WTC11 (cell line): ENCODE measurements at regions not wholly inside any gene's neighbourhood (a gene's known extent, or its start where the extent isn't known, plus 50 kb on each side); places are given as distances from the start of the nearest gene placed in this dataset.

ENCODE experiments used
- ATAC-seq: fragments of 200-7000 bp; cut with Tn5 transposase; 2 replicates; pipeline ENCODE4 v1.10.0; 2021; ENCODE audit warnings: mild to moderate bottlenecking, moderate library complexity
- CTCF ChIA-PET: fragments of 300-600 bp; sonication (Branson Sonifier 250); formaldehyde crosslinking; loops from one replicate; lab custom pipeline; 2021; ENCODE audit warnings: antibody characterized with exemption; lab: Charles Lee
- POLR2A ChIA-PET: fragments of 350-600 bp; sonication (Branson Sonifier 250); formaldehyde crosslinking; loops from one replicate; lab custom pipeline; 2021; ENCODE audit warnings: antibody characterized with exemption; lab: Charles Lee
- DNase-seq: peaks from one replicate; pipeline ENCODE4 v3.0.0; 2021; ENCODE audit warnings: low spot score
- H3K27ac Mint-ChIP-seq: 2 replicates; pipeline ENCODE4 v1.8.0; 2021; ENCODE audit warnings: mixed read lengths
- H3K27me3 Mint-ChIP-seq: 2 replicates; pipeline ENCODE4 v1.8.0; 2021; ENCODE audit warnings: low read depth, mild to moderate bottlenecking, moderate library complexity, mixed read lengths
- H3K36me3 Mint-ChIP-seq: 2 replicates; pipeline ENCODE4 v1.8.0; 2021; ENCODE audit warnings: mixed read lengths
- H3K4me1 Mint-ChIP-seq: 2 replicates; pipeline ENCODE4 v1.8.0; 2022; ENCODE audit warnings: mixed read lengths
- H3K4me3 Mint-ChIP-seq: 2 replicates; pipeline ENCODE4 v1.8.0; 2021; ENCODE audit warnings: mild to moderate bottlenecking, moderate library complexity, mixed read lengths
- H3K9me3 Mint-ChIP-seq: 2 replicates; pipeline ENCODE4 v1.8.0; 2021; ENCODE audit warnings: mixed read lengths
- ATF2 ChIP-seq: sonication (generic); formaldehyde crosslinking; IDR thresholded peaks from 2 replicates; pipeline ENCODE4 v1.8.1; 2022; ENCODE audit warnings: low read depth, missing genetic modification reagents, borderline replicate concordance
- ATF6 ChIP-seq: sonication (generic); formaldehyde crosslinking; IDR thresholded peaks from 2 replicates; pipeline ENCODE4 v1.8.1; 2023; ENCODE audit warnings: mild to moderate bottlenecking, missing genetic modification reagents
- CDX4 ChIP-seq: fragments of 250-450 bp; sonication (Bioruptor Pico); IDR thresholded peaks from 2 replicates; pipeline ENCODE4 v1.9.0; 2021; ENCODE audit warnings: moderate library complexity, mild to moderate bottlenecking, inconsistent platforms, borderline replicate concordance
- E2F5 ChIP-seq: sonication (generic); formaldehyde crosslinking; IDR thresholded peaks from 2 replicates; pipeline ENCODE4 v1.8.1; 2022; ENCODE audit warnings: mild to moderate bottlenecking, moderate library complexity, missing genetic modification reagents
- FOXP1 ChIP-seq: sonication (generic); formaldehyde crosslinking; IDR thresholded peaks from 2 replicates; pipeline ENCODE4 v1.8.0; 2022; ENCODE audit warnings: missing genetic modification reagents, mild to moderate bottlenecking, moderate library complexity, borderline replicate concordance
- GRHL2 ChIP-seq: fragments of 250-450 bp; sonication (Bioruptor Pico); IDR thresholded peaks from 2 replicates; pipeline ENCODE4 v1.8.0; 2022; ENCODE audit warnings: mild to moderate bottlenecking, moderate library complexity; ENCODE audit not compliant: insufficient replicate concordance, severe bottlenecking
- JAZF1 ChIP-seq: fragments of 250-450 bp; sonication (Bioruptor Pico); IDR thresholded peaks from 2 replicates; pipeline ENCODE4 v1.9.0; 2021; ENCODE audit warnings: moderate library complexity, mild to moderate bottlenecking, inconsistent platforms
- JUN ChIP-seq: sonication (generic); formaldehyde crosslinking; IDR thresholded peaks from 2 replicates; pipeline ENCODE4 v1.8.0; 2023; ENCODE audit warnings: mild to moderate bottlenecking, missing genetic modification reagents
- MXD4 ChIP-seq: fragments of 250-450 bp; sonication (Bioruptor Pico); IDR thresholded peaks from 2 replicates; pipeline ENCODE4 v1.8.0; 2021; ENCODE audit warnings: mild to moderate bottlenecking, moderate library complexity, borderline replicate concordance
- MYBL2 ChIP-seq: sonication (generic); formaldehyde crosslinking; IDR thresholded peaks from 2 replicates; pipeline ENCODE4 v1.8.1; 2023; ENCODE audit warnings: mild to moderate bottlenecking, moderate library complexity, missing genetic modification reagents
- NFYB ChIP-seq: sonication (generic); formaldehyde crosslinking; conservative IDR thresholded peaks from 2 replicates; pipeline ENCODE4 v1.8.0; 2022; ENCODE audit warnings: low read depth, missing genetic modification reagents
- PRRX2 ChIP-seq: fragments of 250-450 bp; sonication (Bioruptor Pico); IDR thresholded peaks from 2 replicates; pipeline ENCODE4 v1.8.0; 2021; ENCODE audit warnings: mild to moderate bottlenecking
- RORB ChIP-seq: fragments of 250-450 bp; sonication (Bioruptor Pico); IDR thresholded peaks from 2 replicates; pipeline ENCODE4 v1.9.0; 2021; ENCODE audit warnings: mild to moderate bottlenecking
- SMAD3 ChIP-seq: sonication (generic); formaldehyde crosslinking; IDR thresholded peaks from 2 replicates; pipeline ENCODE4 v1.8.0; 2022; ENCODE audit warnings: missing genetic modification reagents, mild to moderate bottlenecking, borderline replicate concordance
- TEAD1 ChIP-seq: sonication (generic); formaldehyde crosslinking; IDR thresholded peaks from 2 replicates; pipeline ENCODE4 v1.8.0; 2022; ENCODE audit warnings: mild to moderate bottlenecking, missing genetic modification reagents
- ZNF232 ChIP-seq: sonication (generic); formaldehyde crosslinking; IDR thresholded peaks from 2 replicates; pipeline ENCODE4 v1.8.0; 2022; ENCODE audit warnings: mild to moderate bottlenecking, missing genetic modification reagents
- ZNF281 ChIP-seq: sonication (generic); formaldehyde crosslinking; IDR thresholded peaks from 2 replicates; pipeline ENCODE4 v1.8.0; 2023; ENCODE audit warnings: mild to moderate bottlenecking, missing genetic modification reagents
- ZNF396 ChIP-seq: fragments of 250-450 bp; sonication (Bioruptor Pico); IDR thresholded peaks from 2 replicates; pipeline ENCODE4 v1.8.0; 2021; ENCODE audit warnings: mild to moderate bottlenecking, moderate library complexity, borderline replicate concordance
- ZNF416 ChIP-seq: fragments of 250-450 bp; sonication (Bioruptor Pico); IDR thresholded peaks from 2 replicates; pipeline ENCODE4 v1.9.0; 2021; ENCODE audit warnings: mild to moderate bottlenecking, inconsistent platforms
- ZNF425 ChIP-seq: fragments of 250-450 bp; sonication (Bioruptor Pico); conservative IDR thresholded peaks from 2 replicates; pipeline ENCODE4 v1.9.0; 2021; ENCODE audit warnings: mild to moderate bottlenecking

- Mint-ChIP-seq H3K4me3 (no peak overlapping the region), H3K4me1 (no peaks in the 10 kb centered on the region), H3K36me3 (no peaks in the 10 kb centered on the region), H3K27ac (no peak overlapping the region), H3K27me3 (no peaks in the 10 kb centered on the region; the same call in 1 of the 2 replicates), H3K9me3 (peaks cover 18% of the 10 kb centered on the region)
- CTCF ChIA-PET, result no interaction called here
- no peak for TF ChIP-seq PRRX2 (CRISPR knock-in tag)
- POLR2A ChIA-PET, result no interaction called here
- DNase-seq, result no peak
- no peak for ATAC-seq
These were observed 106.7 kb upstream of the GUCY1A1 start for GRCh38 chr4:155559915-155560314.

- Mint-ChIP-seq H3K4me3 (no peak overlapping the region), H3K36me3 (peaks cover 7% of the 10 kb centered on the region; the same call in 1 of the 2 replicates), H3K27ac (no peak overlapping the region), H3K4me1 (peaks cover 16% of the 10 kb centered on the region), H3K9me3 (peaks cover 34% of the 10 kb centered on the region), H3K27me3 (no peaks in the 10 kb centered on the region; the same call in 1 of the 2 replicates)
- POLR2A ChIA-PET, result no interaction called here
- DNase-seq, result peak; percentile 20
- TF ChIP-seq ATF6 (CRISPR knock-in tag) (no peak), ZNF416 (CRISPR knock-in tag) (no peak), ZNF396 (CRISPR knock-in tag) (no peak), JAZF1 (no peak), MXD4 (no peak), FOXP1 (no peak), ZNF281 (CRISPR knock-in tag) (no peak), NFYB (no peak), TEAD1 (CRISPR knock-in tag) (no peak), ZNF425 (no peak), GRHL2 (CRISPR knock-in tag) (no peak), SMAD3 (CRISPR knock-in tag) (no peak)
- CTCF ChIA-PET, result no interaction called here
- ATAC-seq, result peak; percentile 82
These were observed 114.5 kb upstream of the GUCY1A1 start for GRCh38 chr4:155552180-155552579.

GRCh38 chr4:155548173-155548572 lies 118.5 kb upstream of the GUCY1A1 start:
- no peak overlapping the region for H3K4me3 Mint-ChIP-seq
- peaks cover 21% of the 10 kb centered on the region for H3K9me3 Mint-ChIP-seq
- POLR2A ChIA-PET, result interaction anchor here (0.5 kb wide), 1 partner anchor 15 kb away, joined by 5 read pairs; no protein-coding TSS in a partner anchor
- DNase-seq, result no peak
- CTCF ChIA-PET, result no interaction called here
- peaks cover 13% of the 10 kb centered on the region for H3K36me3 Mint-ChIP-seq
- H3K27me3 Mint-ChIP-seq, result no peaks in the 10 kb centered on the region
- H3K4me1 Mint-ChIP-seq, result peaks cover 16% of the 10 kb centered on the region
- no peak for ATAC-seq
- no peak overlapping the region for H3K27ac Mint-ChIP-seq
- TF ChIP-seq ZNF232 (CRISPR knock-in tag) (no peak), RORB (no peak), MYBL2 (no peak), CDX4 (CRISPR knock-in tag) (no peak), E2F5 (no peak), PRRX2 (CRISPR knock-in tag) (no peak), ZNF425 (no peak), ATF2 (CRISPR knock-in tag) (no peak), JUN (no peak)
